ENCODE measurements at regions not wholly inside any gene's neighbourhood (a gene's known extent, or its start where the extent isn't known, plus 50 kb on each side); places are given as distances from the start of the nearest gene placed in this dataset.

DNA sequence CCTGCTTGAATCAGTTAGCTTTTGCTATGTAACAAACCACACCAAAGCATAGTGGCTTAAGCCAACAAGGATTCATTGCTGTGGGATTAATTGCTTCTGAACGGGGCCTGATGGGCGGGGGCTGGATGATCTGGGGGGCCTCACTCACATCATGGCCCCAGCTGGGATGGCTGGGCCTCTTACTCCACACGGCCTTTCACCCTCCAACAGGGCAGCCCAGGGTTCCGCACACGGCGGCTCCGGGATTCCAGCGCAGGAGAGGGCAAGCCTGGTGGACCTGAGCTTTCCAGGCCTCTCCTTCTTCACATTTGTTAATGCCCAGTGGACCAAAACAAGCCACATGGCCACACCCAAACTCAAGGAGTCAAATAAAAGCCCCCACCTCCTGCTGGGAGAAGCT is 86.3 kb upstream of the PHLPP1 start:
- 97% methylated on average over 8 of the region's 8 CpGs for WGBS
- Histone ChIP-seq H3K36me3 (ENCODE audit: control insufficient read depth in 2 of 2, insufficient read depth in 2 of 2, low read length in 1 of 2) (no peaks in the 10 kb centered on the region), H3K9me3 (ENCODE audit: control insufficient read depth in 2 of 2, insufficient read depth in 1 of 2, low read length in 1 of 2) (no peaks in the 10 kb centered on the region), H3K4me3 (ENCODE audit: low read length in 2 of 2) (no peak overlapping the region), H3K27me3 (ENCODE audit: control insufficient read depth in 2 of 2, insufficient read depth in 1 of 2, low read length in 1 of 2) (no peaks in the 10 kb centered on the region), H3K27ac (ENCODE audit: low read depth in 1 of 2, low read length in 1 of 2) (no peak overlapping the region), H3K4me1 (ENCODE audit: control insufficient read depth in 2 of 2, insufficient read depth in 2 of 2, low read length in 2 of 2) (no peaks in the 10 kb centered on the region)
- no peak for DNase-seq (ENCODE audit: low read depth in 6 of 9, low spot score in 9 of 9)

- no peak overlapping the region for H3K4me3 ChIP-seq (ENCODE audit: low read length in 2 of 2)
- DNase-seq (ENCODE audit: low read depth in 6 of 9, low spot score in 9 of 9): no peak
- H3K9me3 ChIP-seq (ENCODE audit: control insufficient read depth in 2 of 2, insufficient read depth in 1 of 2, low read length in 1 of 2): no peaks in the 10 kb centered on the region
- no peaks in the 10 kb centered on the region for H3K27me3 ChIP-seq (ENCODE audit: control insufficient read depth in 2 of 2, insufficient read depth in 1 of 2, low read length in 1 of 2)
- no peak overlapping the region for H3K27ac ChIP-seq (ENCODE audit: low read depth in 1 of 2, low read length in 1 of 2)
- H3K4me1 ChIP-seq (ENCODE audit: control insufficient read depth in 2 of 2, insufficient read depth in 2 of 2, low read length in 2 of 2): no peaks in the 10 kb centered on the region
- no peaks in the 10 kb centered on the region for H3K36me3 ChIP-seq (ENCODE audit: control insufficient read depth in 2 of 2, insufficient read depth in 2 of 2, low read length in 1 of 2)
- WGBS: 94% methylated on average over 3 of the region's 3 CpGs
These were observed 84.2 kb upstream of the PHLPP1 start for GRCh38 chr18:62631173-62631572.

DNA sequence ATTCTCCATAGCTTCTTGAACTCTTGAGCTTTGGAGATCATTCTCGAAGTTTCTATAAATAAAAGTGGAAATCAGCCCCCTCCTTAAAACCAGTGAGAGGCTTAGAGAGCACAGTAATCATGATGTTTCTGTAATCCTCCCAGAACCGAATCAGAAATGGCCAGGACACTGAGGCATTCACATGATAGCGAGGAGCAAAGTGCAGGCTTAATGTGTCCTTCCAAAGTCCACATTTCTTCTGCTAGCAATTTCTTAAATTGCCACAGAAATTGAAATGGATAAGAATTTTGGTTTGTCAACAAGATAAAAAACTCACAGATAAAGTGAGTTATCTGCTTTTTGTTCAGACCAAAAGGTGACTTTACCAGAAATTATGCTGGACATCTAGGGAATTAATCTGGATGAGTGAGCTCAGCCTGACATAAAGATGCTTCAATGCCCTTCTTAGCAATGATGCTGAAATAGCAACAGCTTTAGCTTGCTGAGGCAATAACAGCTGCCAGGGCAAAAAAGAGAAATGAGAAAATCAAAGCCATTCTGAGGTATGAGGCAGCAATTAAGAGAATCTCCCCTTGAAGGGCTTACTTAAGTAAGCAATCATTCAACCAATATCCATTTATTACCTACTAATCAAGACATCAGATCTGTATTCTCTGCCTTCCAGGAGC is 82.4 kb upstream of the PHLPP1 start:
- Histone ChIP-seq H3K4me3 (ENCODE audit: low read length in 2 of 2) (no peak overlapping the region), H3K4me1 (ENCODE audit: control insufficient read depth in 2 of 2, insufficient read depth in 2 of 2, low read length in 2 of 2) (no peaks in the 10 kb centered on the region), H3K27me3 (ENCODE audit: control insufficient read depth in 2 of 2, insufficient read depth in 1 of 2, low read length in 1 of 2) (no peaks in the 10 kb centered on the region), H3K27ac (ENCODE audit: low read depth in 1 of 2, low read length in 1 of 2) (no peak overlapping the region), H3K9me3 (ENCODE audit: control insufficient read depth in 2 of 2, insufficient read depth in 1 of 2, low read length in 1 of 2) (no peaks in the 10 kb centered on the region), H3K36me3 (ENCODE audit: control insufficient read depth in 2 of 2, insufficient read depth in 2 of 2, low read length in 1 of 2) (no peaks in the 10 kb centered on the region)
- 95% methylated on average over 3 of the region's 3 CpGs for WGBS
- DNase-seq (ENCODE audit: low read depth in 6 of 9, low spot score in 9 of 9): no peak

GRCh38 chr18:62634458-62634857 is 80.9 kb upstream of the PHLPP1 start:
- H3K36me3 ChIP-seq (ENCODE audit: control insufficient read depth in 2 of 2, insufficient read depth in 2 of 2, low read length in 1 of 2): no peaks in the 10 kb centered on the region
- no peaks in the 10 kb centered on the region for H3K27me3 ChIP-seq (ENCODE audit: control insufficient read depth in 2 of 2, insufficient read depth in 1 of 2, low read length in 1 of 2)
- no peaks in the 10 kb centered on the region for H3K9me3 ChIP-seq (ENCODE audit: control insufficient read depth in 2 of 2, insufficient read depth in 1 of 2, low read length in 1 of 2)
- no peaks in the 10 kb centered on the region for H3K4me1 ChIP-seq (ENCODE audit: control insufficient read depth in 2 of 2, insufficient read depth in 2 of 2, low read length in 2 of 2)
- DNase-seq (ENCODE audit: low read depth in 6 of 9, low spot score in 9 of 9): no peak
- WGBS: 94% methylated on average over 2 of the region's 2 CpGs
- H3K27ac ChIP-seq (ENCODE audit: low read depth in 1 of 2, low read length in 1 of 2): no peak overlapping the region
- H3K4me3 ChIP-seq (ENCODE audit: low read length in 2 of 2): no peak overlapping the region

DNA sequence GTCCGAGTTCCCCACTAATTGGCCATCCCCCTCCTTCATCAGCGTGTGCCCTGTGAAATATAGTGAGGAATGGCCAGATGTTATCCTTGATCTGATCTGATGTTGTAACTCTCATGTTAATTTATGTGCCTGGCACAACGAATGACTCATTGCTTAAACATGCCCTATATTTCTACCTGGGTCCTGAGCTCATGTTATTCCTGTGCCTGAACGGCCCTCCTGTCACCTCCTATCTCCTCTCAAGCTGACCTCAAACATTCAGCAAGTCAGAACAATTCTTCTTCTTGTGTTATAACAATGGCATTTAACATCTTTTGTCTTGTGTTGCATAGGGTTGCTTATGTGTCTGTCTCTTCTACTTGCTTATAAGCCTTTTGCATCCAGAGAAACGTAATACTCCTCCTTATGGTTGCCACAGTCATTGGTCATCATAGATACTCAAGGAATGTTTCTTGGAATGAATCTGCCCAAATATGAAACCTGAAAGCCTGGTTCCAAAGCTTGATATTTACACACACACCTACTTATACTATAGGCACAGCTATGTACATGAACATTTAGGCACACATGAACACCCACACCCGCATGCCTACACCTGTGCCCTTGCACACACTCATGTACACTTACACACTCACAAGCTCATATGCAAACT is 80.2 kb upstream of the PHLPP1 start:
- Histone ChIP-seq H3K36me3 (ENCODE audit: control insufficient read depth in 2 of 2, insufficient read depth in 2 of 2, low read length in 1 of 2) (no peaks in the 10 kb centered on the region), H3K27me3 (ENCODE audit: control insufficient read depth in 2 of 2, insufficient read depth in 1 of 2, low read length in 1 of 2) (no peaks in the 10 kb centered on the region), H3K4me3 (ENCODE audit: low read length in 2 of 2) (no peak overlapping the region), H3K4me1 (ENCODE audit: control insufficient read depth in 2 of 2, insufficient read depth in 2 of 2, low read length in 2 of 2) (no peaks in the 10 kb centered on the region), H3K9me3 (ENCODE audit: control insufficient read depth in 2 of 2, insufficient read depth in 1 of 2, low read length in 1 of 2) (no peaks in the 10 kb centered on the region), H3K27ac (ENCODE audit: low read depth in 1 of 2, low read length in 1 of 2) (no peak overlapping the region)
- DNase-seq (ENCODE audit: low read depth in 6 of 9, low spot score in 9 of 9): no peak
- 85% methylated on average over 6 of the region's 6 CpGs for WGBS

- H3K4me3 ChIP-seq (ENCODE audit: low read length in 2 of 2): no peak overlapping the region
- no peaks in the 10 kb centered on the region for H3K9me3 ChIP-seq (ENCODE audit: control insufficient read depth in 2 of 2, insufficient read depth in 1 of 2, low read length in 1 of 2)
- no peaks in the 10 kb centered on the region for H3K36me3 ChIP-seq (ENCODE audit: control insufficient read depth in 2 of 2, insufficient read depth in 2 of 2, low read length in 1 of 2)
- DNase-seq (ENCODE audit: low read depth in 6 of 9, low spot score in 9 of 9): no peak
- no peaks in the 10 kb centered on the region for H3K27me3 ChIP-seq (ENCODE audit: control insufficient read depth in 2 of 2, insufficient read depth in 1 of 2, low read length in 1 of 2)
- 80% methylated on average over 3 of the region's 3 CpGs for WGBS
- H3K27ac ChIP-seq (ENCODE audit: low read depth in 1 of 2, low read length in 1 of 2): no peak overlapping the region
- H3K4me1 ChIP-seq (ENCODE audit: control insufficient read depth in 2 of 2, insufficient read depth in 2 of 2, low read length in 2 of 2): no peaks in the 10 kb centered on the region
These were observed 77.9 kb upstream of the PHLPP1 start for GRCh38 chr18:62637403-62637802.

DNA sequence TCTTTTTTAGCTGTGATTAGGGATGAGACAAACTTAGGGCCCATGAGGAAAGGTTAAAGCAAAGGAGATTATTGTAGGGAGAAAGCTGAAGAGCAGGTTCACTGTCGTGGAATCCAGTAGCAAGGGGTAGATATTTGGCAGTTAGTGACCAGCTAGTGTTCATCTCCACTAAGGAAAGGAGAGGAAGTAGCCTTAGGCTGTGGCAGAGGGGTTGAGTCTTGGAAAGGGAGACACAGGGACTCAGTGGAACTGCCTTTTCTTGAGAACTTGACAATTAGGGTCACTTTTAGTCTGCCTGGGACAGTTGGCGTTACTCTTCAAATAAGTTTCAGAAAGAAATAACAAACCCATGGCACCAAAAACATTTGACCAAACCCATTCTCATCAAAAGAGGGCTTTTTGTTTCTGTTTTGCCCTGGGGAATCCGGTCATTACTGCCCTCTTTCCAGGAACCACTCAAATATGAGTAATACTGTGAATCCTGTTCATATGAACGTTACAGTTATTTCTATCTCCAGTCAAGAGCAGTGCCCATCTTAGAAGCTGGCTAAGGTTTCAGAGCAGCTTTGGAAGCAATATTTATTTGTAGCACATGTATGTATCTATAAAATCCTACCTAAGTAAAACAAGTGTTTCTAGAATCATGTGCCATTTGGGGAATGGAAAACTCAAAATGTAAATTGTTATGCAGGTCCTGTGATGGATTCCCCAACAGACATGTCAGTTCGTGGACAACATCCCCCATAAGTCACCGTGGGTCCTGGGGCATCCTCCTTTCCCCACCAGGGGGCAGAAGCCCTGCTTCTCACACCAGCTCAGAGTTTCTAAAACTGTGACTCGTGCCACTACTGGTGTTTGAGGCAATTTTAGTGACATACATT is 77.3 kb upstream of the PHLPP1 start:
- Histone ChIP-seq H3K4me1 (ENCODE audit: control insufficient read depth in 2 of 2, insufficient read depth in 2 of 2, low read length in 2 of 2) (no peaks in the 10 kb centered on the region), H3K4me3 (ENCODE audit: low read length in 2 of 2) (no peak overlapping the region), H3K27ac (ENCODE audit: low read depth in 1 of 2, low read length in 1 of 2) (no peak overlapping the region), H3K9me3 (ENCODE audit: control insufficient read depth in 2 of 2, insufficient read depth in 1 of 2, low read length in 1 of 2) (no peaks in the 10 kb centered on the region), H3K36me3 (ENCODE audit: control insufficient read depth in 2 of 2, insufficient read depth in 2 of 2, low read length in 1 of 2) (no peaks in the 10 kb centered on the region), H3K27me3 (ENCODE audit: control insufficient read depth in 2 of 2, insufficient read depth in 1 of 2, low read length in 1 of 2) (no peaks in the 10 kb centered on the region)
- peak; percentile 16 to 75 (median 50) for DNase-seq (ENCODE audit: low read depth in 6 of 9, low spot score in 9 of 9)
- 62% methylated on average over 7 of the region's 7 CpGs for WGBS

DNA sequence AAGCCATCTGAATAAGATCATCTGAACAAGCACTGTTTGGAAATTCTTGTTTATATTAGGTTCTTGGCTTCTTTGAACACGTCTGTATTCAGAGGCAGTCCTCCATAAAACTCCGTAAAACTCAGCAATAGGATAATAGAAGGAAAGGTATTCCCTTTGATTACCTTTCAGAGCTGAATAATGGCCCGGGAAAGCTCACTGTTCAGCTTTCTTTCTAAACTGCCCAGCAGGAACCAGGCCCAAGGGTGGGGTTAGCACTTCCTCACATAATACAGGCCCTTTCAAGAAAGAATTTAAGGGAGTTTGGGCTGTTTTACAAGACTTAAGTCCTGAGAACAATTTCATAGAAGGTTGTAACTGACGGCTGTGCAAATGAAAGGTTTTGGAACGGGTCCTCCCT is 72.2 kb upstream of the PHLPP1 start:
- H3K27me3 ChIP-seq (ENCODE audit: control insufficient read depth in 2 of 2, insufficient read depth in 1 of 2, low read length in 1 of 2): no peaks in the 10 kb centered on the region
- H3K36me3 ChIP-seq (ENCODE audit: control insufficient read depth in 2 of 2, insufficient read depth in 2 of 2, low read length in 1 of 2): no peaks in the 10 kb centered on the region
- no peaks in the 10 kb centered on the region for H3K9me3 ChIP-seq (ENCODE audit: control insufficient read depth in 2 of 2, insufficient read depth in 1 of 2, low read length in 1 of 2)
- 91% methylated on average over 5 of the region's 5 CpGs for WGBS
- no peak overlapping the region for H3K4me3 ChIP-seq (ENCODE audit: low read length in 2 of 2)
- DNase-seq (ENCODE audit: low read depth in 6 of 9, low spot score in 9 of 9): no peak
- H3K27ac ChIP-seq (ENCODE audit: low read depth in 1 of 2, low read length in 1 of 2): no peak overlapping the region
- no peaks in the 10 kb centered on the region for H3K4me1 ChIP-seq (ENCODE audit: control insufficient read depth in 2 of 2, insufficient read depth in 2 of 2, low read length in 2 of 2)

DNA sequence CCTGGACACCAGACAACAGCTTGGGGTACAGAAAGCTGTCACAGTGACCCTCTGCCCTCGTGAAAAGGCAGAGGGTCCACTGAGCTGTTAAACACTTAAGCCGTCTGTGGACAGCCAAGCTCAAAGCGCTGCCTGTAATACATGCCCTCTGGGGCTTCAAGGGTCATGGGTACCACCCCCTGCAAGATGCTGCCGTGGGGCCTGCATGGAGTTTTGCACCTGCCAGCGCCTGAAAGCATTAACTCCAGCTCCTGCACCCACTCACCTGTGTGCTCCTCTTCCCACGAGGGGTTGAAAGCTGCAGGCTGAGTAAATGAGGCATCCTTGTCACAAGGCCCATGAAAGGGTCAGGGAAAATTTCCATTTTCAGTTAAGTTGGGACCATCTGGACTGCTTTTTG is 70.6 kb upstream of the PHLPP1 start:
- H3K27me3 ChIP-seq (ENCODE audit: control insufficient read depth in 2 of 2, insufficient read depth in 1 of 2, low read length in 1 of 2): no peaks in the 10 kb centered on the region
- WGBS: 98% methylated on average over 6 of the region's 6 CpGs
- H3K4me3 ChIP-seq (ENCODE audit: low read length in 2 of 2): no peak overlapping the region
- H3K36me3 ChIP-seq (ENCODE audit: control insufficient read depth in 2 of 2, insufficient read depth in 2 of 2, low read length in 1 of 2): no peaks in the 10 kb centered on the region
- no peaks in the 10 kb centered on the region for H3K4me1 ChIP-seq (ENCODE audit: control insufficient read depth in 2 of 2, insufficient read depth in 2 of 2, low read length in 2 of 2)
- no peak for DNase-seq (ENCODE audit: low read depth in 6 of 9, low spot score in 9 of 9)
- H3K27ac ChIP-seq (ENCODE audit: low read depth in 1 of 2, low read length in 1 of 2): no peak overlapping the region
- H3K9me3 ChIP-seq (ENCODE audit: control insufficient read depth in 2 of 2, insufficient read depth in 1 of 2, low read length in 1 of 2): no peaks in the 10 kb centered on the region
